ENCODE measurements at regions not wholly inside any gene's neighbourhood (a gene's known extent, or its start where the extent isn't known, plus 50 kb on each side); places are given as distances from the start of the nearest gene placed in this dataset.

DNA sequence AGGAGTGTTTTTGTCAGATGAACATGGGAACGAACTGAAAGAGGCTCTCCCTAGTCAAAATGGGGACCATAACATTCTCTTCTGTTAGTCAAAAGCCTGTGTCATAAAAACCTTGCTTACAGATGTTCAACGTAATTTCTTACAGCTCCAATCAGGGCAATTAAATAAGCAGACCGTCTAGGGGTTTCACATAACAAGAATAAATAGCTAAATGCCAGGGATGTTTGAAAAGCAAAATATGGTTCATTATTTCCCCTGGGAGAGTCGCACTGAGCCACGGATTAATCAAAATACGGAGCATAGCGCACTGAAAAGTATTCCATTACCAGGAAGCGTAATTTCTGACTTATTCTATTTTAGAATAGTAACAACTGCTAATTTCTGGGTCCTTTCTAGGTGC is 63.7 kb upstream of the MRI1 start:
- TF ChIP-seq EZH2 (IDR thresholded peaks at IDR 0.05; ENCODE audit: insufficient read depth, low read length) (no peak), CTCF (IDR thresholded peaks at IDR 0.05; ENCODE audit: insufficient read depth, low read depth, low read length) (no peak)
